Fibroblast of the aortic adventitia (primary cell): ENCODE measurements at regions not wholly inside any gene's neighbourhood (a gene's known extent, or its start where the extent isn't known, plus 50 kb on each side); places are given as distances from the start of the nearest gene placed in this dataset.
A peak's percentile ranks its signal among the peaks of the same experiment; 100 is the strongest.

ENCODE experiments used
- DNase-seq: peaks from one replicate; pipeline ENCODE4 v3.0.0-alpha.2; 2010; ENCODE audit warnings: low read depth
- H3K4me3 ChIP-seq: 2 replicates; pipeline ENCODE4 v1.5.1; 2011; ENCODE audit warnings: low read depth, mild to moderate bottlenecking, control low read depth, low read length, moderate library complexity
- TF ChIP-seq, protein P1 (sequence below): IDR thresholded peaks from 2 replicates; pipeline ENCODE4 v1.5.1; 2011; ENCODE audit warnings: mild to moderate bottlenecking, low read length, control low read depth, inconsistent platforms; ENCODE audit not compliant: insufficient read depth

DNA sequence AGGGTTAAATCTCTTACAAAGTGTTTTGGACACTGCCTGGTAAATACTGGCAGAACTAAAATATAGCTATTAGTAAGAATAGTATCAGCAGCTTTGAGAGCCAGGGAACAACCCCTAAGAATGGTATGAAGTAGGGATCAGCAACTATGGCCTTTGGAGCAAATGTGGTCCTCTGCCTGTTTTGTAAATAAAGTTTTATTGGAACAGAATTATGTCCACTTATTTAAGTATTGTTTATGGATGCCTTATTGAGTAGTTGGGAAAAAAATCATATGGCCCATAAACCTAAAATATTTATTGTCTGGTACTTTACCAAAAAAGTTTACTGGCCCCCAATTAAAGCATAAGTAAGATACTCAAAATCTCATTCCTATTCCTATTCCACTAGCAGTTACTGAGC lies 182.2 kb downstream of the PALM2AKAP2 start:
- no peak overlapping the region for H3K4me3 ChIP-seq
- TF ChIP-seq, protein P1, sequence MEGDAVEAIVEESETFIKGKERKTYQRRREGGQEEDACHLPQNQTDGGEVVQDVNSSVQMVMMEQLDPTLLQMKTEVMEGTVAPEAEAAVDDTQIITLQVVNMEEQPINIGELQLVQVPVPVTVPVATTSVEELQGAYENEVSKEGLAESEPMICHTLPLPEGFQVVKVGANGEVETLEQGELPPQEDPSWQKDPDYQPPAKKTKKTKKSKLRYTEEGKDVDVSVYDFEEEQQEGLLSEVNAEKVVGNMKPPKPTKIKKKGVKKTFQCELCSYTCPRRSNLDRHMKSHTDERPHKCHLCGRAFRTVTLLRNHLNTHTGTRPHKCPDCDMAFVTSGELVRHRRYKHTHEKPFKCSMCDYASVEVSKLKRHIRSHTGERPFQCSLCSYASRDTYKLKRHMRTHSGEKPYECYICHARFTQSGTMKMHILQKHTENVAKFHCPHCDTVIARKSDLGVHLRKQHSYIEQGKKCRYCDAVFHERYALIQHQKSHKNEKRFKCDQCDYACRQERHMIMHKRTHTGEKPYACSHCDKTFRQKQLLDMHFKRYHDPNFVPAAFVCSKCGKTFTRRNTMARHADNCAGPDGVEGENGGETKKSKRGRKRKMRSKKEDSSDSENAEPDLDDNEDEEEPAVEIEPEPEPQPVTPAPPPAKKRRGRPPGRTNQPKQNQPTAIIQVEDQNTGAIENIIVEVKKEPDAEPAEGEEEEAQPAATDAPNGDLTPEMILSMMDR = no peak
- no peak for DNase-seq

DNA sequence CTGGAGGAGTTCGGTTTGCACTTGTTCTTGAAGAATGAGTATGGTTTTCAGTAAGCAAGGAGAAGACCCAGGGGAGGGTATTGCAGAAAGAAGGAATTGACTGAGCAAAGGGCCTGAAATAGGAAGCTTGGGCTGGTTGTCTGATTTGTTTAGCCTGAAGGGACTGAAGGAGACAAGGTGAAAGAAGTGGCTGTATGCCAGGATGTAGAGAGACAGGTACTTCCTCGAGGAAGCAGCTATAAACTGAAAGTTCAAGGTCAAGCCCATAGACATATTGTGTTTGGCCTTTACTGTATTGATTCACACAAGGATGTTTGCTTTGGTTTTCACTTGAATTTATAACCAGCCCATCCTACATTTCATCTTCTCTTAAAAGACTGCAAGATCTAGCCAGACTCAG lies 183.1 kb downstream of the PALM2AKAP2 start:
- H3K4me3 ChIP-seq = no peak overlapping the region
- no peak for DNase-seq
- TF ChIP-seq, protein P1 = no peak

DNA sequence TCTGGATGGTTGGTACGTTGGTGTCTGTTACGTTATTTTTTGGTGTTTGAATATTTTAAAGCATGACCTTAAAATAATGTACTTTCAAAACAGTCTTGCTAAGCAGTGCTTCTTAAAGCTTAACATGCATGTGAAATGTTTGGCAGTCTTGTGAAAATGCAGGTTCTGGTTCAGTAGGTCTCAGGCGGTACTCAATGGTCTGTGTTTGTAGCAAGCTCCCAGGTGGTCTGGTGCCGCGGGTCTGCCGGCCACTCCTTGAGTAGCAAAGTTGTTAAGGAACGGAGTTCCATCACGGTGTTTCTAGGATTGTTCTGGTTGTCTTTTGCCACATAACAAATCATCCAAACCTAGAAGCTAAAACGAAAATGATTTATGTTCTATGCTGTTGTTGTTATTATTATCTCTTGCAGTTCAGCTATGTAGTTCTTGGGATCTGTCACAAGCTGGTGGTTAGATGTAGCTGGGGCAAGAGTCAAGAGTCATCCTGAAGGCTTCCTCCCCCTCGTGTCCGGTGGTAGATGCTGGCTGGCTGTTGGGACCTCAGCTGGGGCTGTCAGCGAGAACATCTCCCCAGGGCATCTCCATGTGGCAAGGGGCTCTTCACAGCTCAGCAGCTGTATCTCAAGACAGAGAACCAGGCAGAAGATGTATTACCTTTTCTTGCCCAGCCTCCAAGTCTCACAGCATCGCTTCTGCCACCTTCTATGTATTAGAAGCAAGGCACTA lies 186.8 kb downstream of the PALM2AKAP2 start:
- TF ChIP-seq, protein P1 = no peak
- no peak overlapping the region for H3K4me3 ChIP-seq
- no peak for DNase-seq

DNA sequence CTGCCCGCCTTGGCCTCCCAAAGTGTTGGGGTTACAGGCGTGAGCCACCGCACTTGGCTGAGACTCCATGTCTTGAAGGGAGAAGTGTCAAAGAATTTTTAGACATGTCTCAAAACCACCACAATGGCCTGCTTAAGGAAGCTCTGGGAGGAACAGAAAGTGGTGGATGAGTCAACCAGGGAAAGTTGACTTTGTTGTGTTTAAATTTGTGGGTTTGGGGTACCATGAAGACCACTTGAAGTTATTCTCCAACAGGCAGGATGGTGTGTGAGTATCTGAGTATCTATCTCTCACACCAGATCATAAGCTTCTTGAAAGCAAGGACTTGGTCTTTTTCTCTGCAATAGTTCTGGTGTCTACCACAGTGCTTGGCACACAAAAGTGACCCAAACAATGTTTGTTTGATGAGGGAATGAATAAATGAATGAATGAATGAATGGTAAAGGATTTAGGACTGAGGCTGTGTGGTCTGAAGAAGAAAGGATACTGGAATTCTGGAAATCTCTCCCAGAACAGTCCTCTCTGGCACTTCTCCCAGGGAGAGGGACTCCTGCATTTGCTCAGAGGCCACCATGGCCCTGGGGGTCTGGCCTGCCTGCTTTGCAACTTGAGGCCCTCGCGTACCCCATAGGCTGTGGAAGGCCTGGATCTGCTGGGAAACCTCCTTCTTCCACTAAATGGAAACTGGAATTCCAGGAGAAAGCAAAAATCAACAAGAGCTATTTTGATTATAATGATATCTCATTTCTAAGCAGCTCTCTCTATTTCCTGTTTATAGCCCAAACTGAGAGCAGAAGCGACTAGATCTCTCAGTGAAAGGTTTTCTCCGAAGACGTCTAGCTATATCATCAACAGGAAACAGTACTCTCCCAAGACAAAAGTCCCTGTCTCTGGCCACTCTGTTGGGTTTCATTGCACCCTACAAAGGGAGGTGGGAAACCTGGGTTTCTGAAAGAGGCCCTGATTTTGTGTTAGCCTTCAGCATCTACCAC lies 187.9 kb downstream of the PALM2AKAP2 start:
- H3K4me3 ChIP-seq = no peak overlapping the region
- TF ChIP-seq, protein P1 = no peak
- DNase-seq = no peak

DNA sequence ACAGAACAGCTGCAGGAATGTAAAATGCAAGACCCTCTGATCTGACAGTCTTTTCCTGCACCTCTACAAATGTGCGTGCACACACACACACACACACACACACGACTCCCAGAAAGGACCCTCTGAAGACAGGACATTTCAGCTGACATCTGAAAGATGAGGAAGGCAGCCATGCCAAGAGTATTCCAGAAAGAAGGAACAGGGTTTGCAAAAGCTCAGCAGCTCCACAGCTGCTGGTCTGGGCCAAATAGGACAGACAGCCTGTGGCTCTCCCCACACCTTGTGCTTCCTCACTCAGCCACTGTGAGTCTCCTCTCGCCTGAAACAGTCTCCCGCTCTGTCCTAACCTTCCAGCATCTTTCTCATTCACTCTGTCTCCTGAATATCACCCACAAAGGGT lies 189.0 kb downstream of the PALM2AKAP2 start:
- H3K4me3 ChIP-seq = no peak overlapping the region
- DNase-seq = peak; percentile 41
- TF ChIP-seq, protein P1 = peak; percentile 43

DNA sequence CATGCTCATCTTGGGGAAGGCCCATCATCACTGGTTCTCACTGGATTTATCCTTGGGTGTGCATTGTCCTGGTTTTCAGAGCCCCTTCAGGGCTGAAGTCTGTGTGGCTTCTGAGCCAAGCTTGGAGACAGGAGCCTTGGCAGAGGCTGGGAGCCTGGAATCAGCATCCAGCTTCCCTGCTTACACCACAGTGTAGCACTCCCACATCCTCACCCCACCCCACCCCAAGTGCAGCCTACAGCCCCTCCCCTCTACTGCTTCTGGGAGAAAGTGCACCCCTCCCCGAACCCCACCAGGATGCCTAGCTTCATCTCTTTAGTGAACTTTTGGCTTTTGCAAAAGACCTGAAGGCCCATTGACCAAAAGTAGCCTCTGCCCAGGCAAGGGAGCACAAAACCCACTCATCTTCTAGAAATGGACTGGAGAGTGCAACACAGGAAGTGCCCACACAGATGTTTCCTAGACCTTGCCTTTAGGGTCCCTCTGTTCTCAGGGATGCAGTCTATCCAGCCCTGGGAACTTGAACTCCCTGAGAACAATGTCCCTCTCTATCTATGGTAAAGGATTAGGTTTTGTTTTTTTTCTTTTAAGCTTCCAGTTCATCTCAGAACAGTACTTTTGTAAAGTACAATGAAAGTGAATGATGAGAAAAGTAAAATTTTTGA lies 189.7 kb downstream of the PALM2AKAP2 start:
- TF ChIP-seq, protein P1 = no peak
- no peak overlapping the region for H3K4me3 ChIP-seq
- no peak for DNase-seq
